Choroid plexus epithelial cell (primary cell): ENCODE measurements at regions not wholly inside any gene's neighbourhood (a gene's known extent, or its start where the extent isn't known, plus 50 kb on each side); places are given as distances from the start of the nearest gene placed in this dataset.

Experiments used
- DNase-seq: peaks from one replicate; pipeline ENCODE4 v3.0.0-alpha.2; 2010; ENCODE audit warnings: low read depth
- H3K4me3 ChIP-seq: 2 replicates; pipeline ENCODE4 v1.5.1; 2011; ENCODE audit warnings: low read depth, mild to moderate bottlenecking, control low read depth, low read length, moderate library complexity
- CTCF ChIP-seq: conservative IDR thresholded peaks from 2 replicates; pipeline ENCODE4 v1.5.1; 2011; ENCODE audit warnings: low read depth, mild to moderate bottlenecking, control low read depth, inconsistent platforms, low read length, moderate library complexity

- no peak for TF ChIP-seq CTCF
- no peak for DNase-seq
- H3K4me3 ChIP-seq = no peak overlapping the region
Measured at GRCh38 chr4:17174751-17175150, 276.3 kb upstream of the LDB2 start.

GRCh38 chr4:17173300-17173699 lies 274.9 kb upstream of the LDB2 start:
- DNase-seq = no peak
- TF ChIP-seq CTCF = peak; percentile 48
- no peak overlapping the region for H3K4me3 ChIP-seq

GRCh38 chr4:17170131-17170530 lies 271.7 kb upstream of the LDB2 start:
- TF ChIP-seq CTCF = no peak
- H3K4me3 ChIP-seq = no peak overlapping the region
- DNase-seq = no peak

GRCh38 chr4:17169699-17170098 lies 271.3 kb upstream of the LDB2 start:
- H3K4me3 ChIP-seq = no peak overlapping the region
- DNase-seq = no peak
- TF ChIP-seq CTCF = no peak

- TF ChIP-seq CTCF = no peak
- DNase-seq = peak; percentile 95
- no peak overlapping the region for H3K4me3 ChIP-seq
Measured at GRCh38 chr4:17168571-17168970, 270.1 kb upstream of the LDB2 start.

- no peak overlapping the region for H3K4me3 ChIP-seq
- DNase-seq = peak; percentile 27
- no peak for TF ChIP-seq CTCF
Measured at GRCh38 chr4:17166954-17167353, 268.5 kb upstream of the LDB2 start.

- no peak overlapping the region for H3K4me3 ChIP-seq
- no peak for DNase-seq
- no peak for TF ChIP-seq CTCF
Measured at GRCh38 chr4:17165286-17165685, 266.8 kb upstream of the LDB2 start.
